IMR-90 (cell line): ENCODE measurements at regions not wholly inside any gene's neighbourhood (a gene's known extent, or its start where the extent isn't known, plus 50 kb on each side); places are given as distances from the start of the nearest gene placed in this dataset.

Source experiments
- ATAC-seq: fragments of 200-7000 bp; cut with Tn5 transposase; 2 replicates; pipeline ENCODE4 v1.9.1; 2020; ENCODE audit warnings: low read depth, mild to moderate bottlenecking, moderate library complexity
- BruUV-seq: library from RNA; stranded (reverse); fragments of 400-500 nt; replicated peaks from 2 replicates; lab custom pipeline; 2021; lab: Mats Ljungman, UMichigan
- CTCF ChIA-PET: fragments of 300-600 bp; formaldehyde crosslinking; extraction: SDS; loops from one replicate; lab custom pipeline; 2021; ENCODE audit warnings: antibody characterized with exemption; lab: Yijun Ruan, JAX
- POLR2A ChIA-PET: fragments of 300-600 bp; sonication (Branson Sonifier 250); formaldehyde crosslinking; loops from one replicate; lab custom pipeline; 2022; ENCODE audit warnings: antibody characterized with exemption; ENCODE audit not compliant: unreplicated experiment; lab: Charles Lee
- DNase-seq: peaks from one replicate; pipeline ENCODE4 v3.0.0; 2013
- H2AFZ ChIP-seq: replicated peaks from 2 replicates; pipeline ENCODE3; 2013; ENCODE audit warnings: low read length, mild to moderate bottlenecking; ENCODE audit not compliant: poor library complexity
- H2AK5ac ChIP-seq: 2 replicates; pipeline ENCODE4 v1.6.1; 2013; ENCODE audit warnings: low read depth, low read length, inconsistent platforms
- H2AK9ac ChIP-seq: replicated peaks from 2 replicates; pipeline ENCODE3; 2013; ENCODE audit warnings: mild to moderate bottlenecking, low read depth, low read length, moderate library complexity; ENCODE audit not compliant: poor library complexity
- H2BK120ac ChIP-seq: 2 replicates; pipeline ENCODE4 v1.6.1; 2013; ENCODE audit warnings: low read depth, low read length, inconsistent platforms
- H2BK15ac ChIP-seq: 3 replicates; pipeline ENCODE4 v1.6.1; 2013; ENCODE audit warnings: low read depth, low read length, inconsistent platforms
- H2BK20ac ChIP-seq: 2 replicates; pipeline ENCODE4 v1.6.1; 2013; ENCODE audit warnings: low read depth, mild to moderate bottlenecking, inconsistent platforms, low read length, moderate library complexity
- H2BK5ac ChIP-seq: 2 replicates; pipeline ENCODE4 v1.6.1; 2013; ENCODE audit warnings: mild to moderate bottlenecking, low read depth, low read length, inconsistent platforms; ENCODE audit not compliant: poor library complexity, severe bottlenecking
- H3K14ac ChIP-seq: replicated peaks from 2 replicates; pipeline ENCODE4 v1.6.1; 2013; ENCODE audit warnings: low read depth, low read length, inconsistent platforms
- H3K18ac ChIP-seq: 2 replicates; pipeline ENCODE4 v1.6.1; 2013; ENCODE audit warnings: low read depth, low read length, control low read depth
- H3K23ac ChIP-seq: 2 replicates; pipeline ENCODE4 v1.6.1; 2013; ENCODE audit warnings: low read depth, low read length, inconsistent platforms
- H3K27ac ChIP-seq: 2 replicates; pipeline ENCODE4 v1.5.1; 2013; ENCODE audit warnings: mild to moderate bottlenecking, control low read depth, low read length; ENCODE audit not compliant: insufficient read depth
- H3K27me3 ChIP-seq: 2 replicates; pipeline ENCODE4 v1.6.1; 2013; ENCODE audit warnings: low read length; ENCODE audit not compliant: control insufficient read depth, insufficient read depth
- H3K36me3 ChIP-seq: 2 replicates; pipeline ENCODE4 v1.6.1; 2013; ENCODE audit warnings: low read length, mixed read lengths; ENCODE audit not compliant: control insufficient read depth, insufficient read depth
- H3K4ac ChIP-seq: 2 replicates; pipeline ENCODE4 v1.6.1; 2013; ENCODE audit warnings: low read depth, low read length, inconsistent platforms
- H3K4me1 ChIP-seq: 2 replicates; pipeline ENCODE4 v1.6.1; 2013; ENCODE audit warnings: low read length, mixed read lengths; ENCODE audit not compliant: control insufficient read depth, insufficient read depth
- H3K4me2 ChIP-seq: 2 replicates; pipeline ENCODE4 v1.6.1; 2013; ENCODE audit warnings: low read depth, mild to moderate bottlenecking, control low read depth, low read length, moderate library complexity
- H3K4me3 ChIP-seq: 2 replicates; pipeline ENCODE4 v1.5.1; 2013; ENCODE audit warnings: low read depth, mild to moderate bottlenecking, control low read depth, low read length, moderate library complexity; ENCODE audit not compliant: insufficient read depth
- H3K56ac ChIP-seq: 2 replicates; pipeline ENCODE4 v1.6.1; 2013; ENCODE audit warnings: low read length, inconsistent platforms; ENCODE audit not compliant: insufficient read depth; ENCODE audit errors: extremely low read depth
- H3K79me1 ChIP-seq, 2 experiments: 2 replicates each; pipeline ENCODE4 v1.6.1; 2013; ENCODE audit warnings: low read length in 2 of 2, inconsistent platforms in 1 of 2, low read depth in 1 of 2
- H3K9ac ChIP-seq: 2 replicates; pipeline ENCODE4 v1.6.1; 2013; ENCODE audit warnings: low read depth, low read length, control low read depth
- H3K9me1 ChIP-seq: 2 replicates; pipeline ENCODE4 v1.6.1; 2013; ENCODE audit warnings: low read length, inconsistent platforms; ENCODE audit not compliant: insufficient read depth
- H3K9me3 ChIP-seq: 2 replicates; pipeline ENCODE4 v1.6.1; 2013; ENCODE audit warnings: low read length; ENCODE audit not compliant: control insufficient read depth, insufficient read depth
- H4K20me1 ChIP-seq: 2 replicates; pipeline ENCODE4 v1.6.1; 2013; ENCODE audit warnings: low read length, inconsistent platforms; ENCODE audit not compliant: insufficient read depth
- H4K5ac ChIP-seq: 2 replicates; pipeline ENCODE4 v1.6.1; 2013; ENCODE audit warnings: mild to moderate bottlenecking, low read depth, low read length, control low read depth
- H4K8ac ChIP-seq, 2 experiments: 2 replicates each; pipeline ENCODE4 v1.6.1; 2013; ENCODE audit warnings: low read depth in 2 of 2, low read length in 2 of 2, control low read depth in 1 of 2, inconsistent platforms in 1 of 2
- H4K91ac ChIP-seq: 2 replicates; pipeline ENCODE4 v1.6.1; 2013; ENCODE audit warnings: low read depth, low read length, inconsistent platforms; ENCODE audit not compliant: insufficient read depth
- CHD1 ChIP-seq: IDR thresholded peaks from 2 replicates; pipeline ENCODE4 v1.6.1; 2012; ENCODE audit warnings: low read depth, low read length, improper control_type of control experiment
- MAFK ChIP-seq: IDR thresholded peaks from 2 replicates; pipeline ENCODE4 v1.6.1; 2012; ENCODE audit warnings: low read depth, low read length, improper control_type of control experiment
- RFX5 ChIP-seq: IDR thresholded peaks from 2 replicates; pipeline ENCODE4 v1.8.0; 2012; ENCODE audit warnings: low read depth, mild to moderate bottlenecking, low read length, moderate library complexity
- USF2 ChIP-seq: fragments of 150-350 bp; IDR thresholded peaks from 2 replicates; pipeline ENCODE4 v1.6.1; 2017; ENCODE audit warnings: mild to moderate bottlenecking, antibody characterized with exemption, low read length, low read depth
- WGBS, 2 experiments: methylation state at CpG; one replicate each; pipeline versions ENCODE4 v1.1.5 to v1.1.7; 2013; ENCODE audit warnings: missing lambda C conversion rate in 2 of 2; ENCODE audit not compliant: insufficient read length in 1 of 2; ENCODE audit errors: extremely low coverage in 2 of 2; 5-methylcytosine and 5-hydroxymethylcytosine counted together
- dilution Hi-C: fragments of 300-500 bp; cut with HindIII; formaldehyde crosslinking; loops from one replicate; pipeline ENCODE4 v1.14.3; 2018; ENCODE audit warnings: low sequenced_read_pairs; ENCODE audit not compliant: unreplicated experiment
- in situ Hi-C: fragments of 300-500 bp; cut with MboI; formaldehyde crosslinking; loops from 3 replicates; pipeline ENCODE4 v1.14.3; 2019; ENCODE audit warnings: low sequenced_read_pairs, inconsistent platforms, mixed read lengths
- intact Hi-C: fragments of 100-400 bp; cut with micrococcal nuclease; formaldehyde crosslinking; loops from 2 replicates; pipeline ENCODE4 v1.10.0; 2022

GRCh38 chr19:29420482-29421195 is 105.2 kb upstream of the VSTM2B start:
- Histone ChIP-seq H2BK5ac (no peak overlapping the region), H4K8ac (no peak overlapping the region), H4K5ac (no peak overlapping the region), H3K18ac (no peak overlapping the region), H3K4me2 (no peak overlapping the region), H3K27me3 (no peaks in the 10 kb centered on the region), H2BK120ac (no peak overlapping the region), H3K9ac (no peak overlapping the region), H4K20me1 (no peaks in the 10 kb centered on the region), H2AK5ac (no peak overlapping the region), H3K14ac (no peak overlapping the region), H3K79me1 (no peaks in the 10 kb centered on the region), H2BK20ac (no peak overlapping the region), H3K56ac (no peak overlapping the region), H3K4me3 (no peak overlapping the region), H3K4me1 (no peaks in the 10 kb centered on the region), H3K9me3 (peaks cover 7% of the 10 kb centered on the region; the same call in 1 of the 2 replicates), H2AFZ (no peak overlapping the region), H2AK9ac (no peak overlapping the region), H4K91ac (no peak overlapping the region), H2BK15ac (no peak overlapping the region), H3K4ac (no peak overlapping the region), H3K9me1 (no peaks in the 10 kb centered on the region), H3K36me3 (no peaks in the 10 kb centered on the region), H3K23ac (no peak overlapping the region), H3K27ac (no peak overlapping the region)
- WGBS, 2 experiments: 56% methylated on average over 21 of the region's 22 CpGs; no CpG with 5 or more reads in 1 of the 2 experiments
- POLR2A ChIA-PET: no interaction called here
- ATAC-seq: no peak
- TF ChIP-seq MAFK (no peak), USF2 (no peak), CHD1 (no peak), RFX5 (no peak)
- no peak for DNase-seq
- CTCF ChIA-PET: no interaction called here
- in situ Hi-C loops: no loop called here
- dilution Hi-C loops: no loop called here
- intact Hi-C loops: no loop called here
- no TSS peak for BruUV-seq
